CD8-positive, alpha-beta memory T cell (primary cell): ENCODE measurements at regions not wholly inside any gene's neighbourhood (a gene's known extent, or its start where the extent isn't known, plus 50 kb on each side); places are given as distances from the start of the nearest gene placed in this dataset.
"Not testable (repeated sequence)": the region's sequence is repeated elsewhere in the genome, so short reads cannot be mapped to it uniquely, and the experiment has no call there.

Experiments
- CTCF ChIA-PET: fragments of 350-600 bp; sonication (Branson Sonifier 250); formaldehyde crosslinking; loops from one replicate; lab custom pipeline; 2021; ENCODE audit warnings: antibody characterized with exemption; lab: Charles Lee
- POLR2A ChIA-PET: fragments of 350-600 bp; sonication (Branson Sonifier 250); formaldehyde crosslinking; loops from one replicate; lab custom pipeline; 2021; ENCODE audit warnings: antibody characterized with exemption; lab: Charles Lee
- DNase-seq, 5 donors: peaks; one replicate each; pipeline versions ENCODE4 v3.0.0 to v3.0.0-alpha.2; 2020 to 2022; ENCODE audit warnings: mixed read lengths in 1 of 5
- H3K27ac ChIP-seq: one replicate; pipeline ENCODE4 v1.7.0; 2013; ENCODE audit warnings: low read depth, mild to moderate bottlenecking, low read length, moderate library complexity
- H3K27me3 ChIP-seq: 2 replicates; pipeline ENCODE4 v1.7.0; 2013; ENCODE audit warnings: low read length, mild to moderate bottlenecking; ENCODE audit not compliant: insufficient read depth, poor library complexity, severe bottlenecking
- H3K36me3 ChIP-seq: 2 replicates; pipeline ENCODE4 v1.7.0; 2013; ENCODE audit warnings: mild to moderate bottlenecking, low read length, moderate library complexity; ENCODE audit not compliant: insufficient read depth
- H3K4me1 ChIP-seq: 2 replicates; pipeline ENCODE4 v1.7.0; 2013; ENCODE audit warnings: mild to moderate bottlenecking, low read length, moderate library complexity; ENCODE audit not compliant: insufficient read depth
- H3K4me3 ChIP-seq: 2 replicates; pipeline ENCODE4 v1.7.0; 2013; ENCODE audit warnings: mild to moderate bottlenecking, low read length
- H3K9me3 ChIP-seq: 2 replicates; pipeline ENCODE4 v1.7.0; 2013; ENCODE audit warnings: mild to moderate bottlenecking, low read length
- H3K27ac Mint-ChIP-seq, 8 donors: one replicate each; pipeline ENCODE4 v1.8.0; 2020 to 2021; ENCODE audit warnings: mixed read lengths in 8 of 8, mild to moderate bottlenecking in 6 of 8, inconsistent platforms in 3 of 8, moderate library complexity in 3 of 8
- H3K27me3 Mint-ChIP-seq, 2 donors: one replicate each; pipeline ENCODE4 v1.8.0; 2020 to 2021; ENCODE audit warnings: mixed read lengths in 2 of 2, mild to moderate bottlenecking in 1 of 2, moderate library complexity in 1 of 2
- H3K36me3 Mint-ChIP-seq, 3 donors: one replicate each; pipeline ENCODE4 v1.8.0; 2020 to 2021; ENCODE audit warnings: mixed read lengths in 3 of 3, inconsistent platforms in 1 of 3, mild to moderate bottlenecking in 1 of 3
- H3K4me1 Mint-ChIP-seq, 3 donors: one replicate each; pipeline ENCODE4 v1.8.0; 2020 to 2021; ENCODE audit warnings: mixed read lengths in 3 of 3, inconsistent platforms in 1 of 3, mild to moderate bottlenecking in 1 of 3
- H3K4me3 Mint-ChIP-seq, 7 donors: one replicate each; pipeline ENCODE4 v1.8.0; 2020 to 2021; ENCODE audit warnings: mixed read lengths in 7 of 7, mild to moderate bottlenecking in 6 of 7, moderate library complexity in 4 of 7, inconsistent platforms in 2 of 7
- H3K9me3 Mint-ChIP-seq, 5 donors: one replicate each; pipeline ENCODE4 v1.8.0; 2020 to 2022; ENCODE audit warnings: mixed read lengths in 5 of 5, mild to moderate bottlenecking in 3 of 5, moderate library complexity in 2 of 5, inconsistent platforms in 1 of 5

GRCh38 chr12:47307680-47308399, 228.1 kb upstream of the AMIGO2 start:
- CTCF ChIA-PET = interaction anchor here (0.7 to 3.2 kb wide), 11 partner anchors 10 to 275 kb away, joined by 3 to 31 read pairs (median 7); partner anchors contain the start of genes AMIGO2 and PCED1B
- peak in 3 of 5 donors; percentile 56 to 72 (median 57) for DNase-seq
- Mint-ChIP-seq H3K9me3 (peaks cover 0 to 6% (median 0%) of the 10 kb centered on the region in 5 donors), H3K4me3 (peak overlapping the region; percentile 29 to 92 (median 86)), H3K4me1 (peaks cover 36 to 48% (median 41%) of the 10 kb centered on the region in 3 donors), H3K27me3 (no peaks in the 10 kb centered on the region), H3K27ac (peak overlapping the region; percentile 62 to 93 (median 90)), H3K36me3 (peaks cover 0 to 22% (median 5%) of the 10 kb centered on the region in 3 donors)
- no peak overlapping the region for H3K27ac ChIP-seq
- H3K9me3 ChIP-seq = no peaks in the 10 kb centered on the region
- H3K4me3 ChIP-seq = peak overlapping the region; percentile 67
- POLR2A ChIA-PET = interaction anchor here (0.6 to 2.1 kb wide), 6 partner anchors 31 to 229 kb away, joined by 3 to 10 read pairs (median 4); partner anchors contain the start of genes AMIGO2 and PCED1B
- no peaks in the 10 kb centered on the region for H3K36me3 ChIP-seq
- no peaks in the 10 kb centered on the region for H3K27me3 ChIP-seq
- H3K4me1 ChIP-seq = peaks cover 14% of the 10 kb centered on the region

- H3K36me3 Mint-ChIP-seq = peaks cover 0 to 23% (median 5%) of the 10 kb centered on the region in 3 donors
- H3K4me1 Mint-ChIP-seq = peaks cover 37 to 50% (median 43%) of the 10 kb centered on the region in 3 donors
These were observed 227.3 kb upstream of the AMIGO2 start for GRCh38 chr12:47306773-47307679.

GRCh38 chr12:47306130-47306529, 226.4 kb upstream of the AMIGO2 start:
- H3K4me1 Mint-ChIP-seq = peaks cover 40 to 55% (median 46%) of the 10 kb centered on the region in 3 donors
- no peak overlapping the region for H3K4me3 Mint-ChIP-seq
- no peaks in the 10 kb centered on the region for H3K27me3 Mint-ChIP-seq
- no peak for DNase-seq
- H3K27ac ChIP-seq = no peak overlapping the region
- peaks cover 11% of the 10 kb centered on the region for H3K4me1 ChIP-seq
- no peaks in the 10 kb centered on the region for H3K27me3 ChIP-seq
- H3K36me3 ChIP-seq = no peaks in the 10 kb centered on the region
- no peaks in the 10 kb centered on the region for H3K9me3 ChIP-seq
- H3K4me3 ChIP-seq = no peak overlapping the region
- CTCF ChIA-PET = interaction anchor here (0.6 to 3.2 kb wide), 13 partner anchors 22 to 276 kb away, joined by 3 to 31 read pairs (median 5); partner anchors contain the start of genes AMIGO2 and PCED1B
- no peak overlapping the region for H3K27ac Mint-ChIP-seq
- H3K9me3 Mint-ChIP-seq = peaks cover 0 to 6% (median 0%) of the 10 kb centered on the region in 5 donors
- POLR2A ChIA-PET = interaction anchor here (0.7 to 2.1 kb wide), 6 partner anchors 29 to 226 kb away, joined by 3 to 10 read pairs (median 4); partner anchors contain the start of genes AMIGO2 and PCED1B
- H3K36me3 Mint-ChIP-seq = peaks cover 0 to 23% (median 2%) of the 10 kb centered on the region in 3 donors

More at GRCh38 chr12:47306773-47307679, 227.3 kb upstream of the AMIGO2 start:
- not testable (repeated sequence) for H3K9me3 ChIP-seq, H3K27ac ChIP-seq, H3K9me3 Mint-ChIP-seq, H3K27me3 Mint-ChIP-seq, H3K27me3 ChIP-seq, H3K36me3 ChIP-seq
- POLR2A ChIA-PET = interaction anchor here (0.6 to 2.1 kb wide), 10 partner anchors 11 to 229 kb away, joined by 3 to 10 read pairs (median 4); partner anchors contain the start of genes AMIGO2 and PCED1B
- peak in 4 of 5 donors; percentile 14 to 59 (median 31) for DNase-seq
- CTCF ChIA-PET = interaction anchor here (0.6 to 3.2 kb wide), 20 partner anchors 9 to 277 kb away, joined by 3 to 31 read pairs (median 4); partner anchors contain the start of genes AMIGO2 and PCED1B
- Histone ChIP-seq H3K4me1 (peaks cover 11% of the 10 kb centered on the region), H3K4me3 (peak overlapping the region; percentile 67)
- H3K27ac Mint-ChIP-seq = peak overlapping the region; percentile 62 to 93 (median 90)
- peak overlapping the region; percentile 29 to 92 (median 86) for H3K4me3 Mint-ChIP-seq

- H3K9me3 Mint-ChIP-seq = peaks cover 0 to 6% (median 0%) of the 10 kb centered on the region in 5 donors
- H3K27ac Mint-ChIP-seq = peak overlapping the region in 1 of 8 donors; percentile 8
- Histone ChIP-seq H3K4me1 (peaks cover 11% of the 10 kb centered on the region), H3K27me3 (no peaks in the 10 kb centered on the region), H3K36me3 (no peaks in the 10 kb centered on the region), H3K9me3 (no peaks in the 10 kb centered on the region), H3K27ac (no peak overlapping the region), H3K4me3 (no peak overlapping the region)
- peaks cover 40 to 55% (median 46%) of the 10 kb centered on the region in 3 donors for H3K4me1 Mint-ChIP-seq
- no peak overlapping the region for H3K4me3 Mint-ChIP-seq
- POLR2A ChIA-PET = no interaction called here
- peaks cover 0 to 23% (median 2%) of the 10 kb centered on the region in 3 donors for H3K36me3 Mint-ChIP-seq
- no peaks in the 10 kb centered on the region for H3K27me3 Mint-ChIP-seq
- no peak for DNase-seq
- CTCF ChIA-PET = interaction anchor here (1.0 to 3.2 kb wide), 3 partner anchors 91 to 273 kb away, joined by 4 to 16 read pairs (median 7); no protein-coding TSS in a partner anchor
These were observed 225.7 kb upstream of the AMIGO2 start for GRCh38 chr12:47305464-47305863.

- Mint-ChIP-seq H3K27me3 (no peaks in the 10 kb centered on the region), H3K36me3 (peaks cover 0 to 32% (median 2%) of the 10 kb centered on the region in 3 donors), H3K9me3 (peaks cover 0 to 8% (median under 1%) of the 10 kb centered on the region in 5 donors), H3K27ac (peak overlapping the region in 2 of 8 donors; percentile 47 to 59), H3K4me1 (peaks cover 51 to 61% (median 54%) of the 10 kb centered on the region in 3 donors), H3K4me3 (no peak overlapping the region)
- Histone ChIP-seq H3K4me1 (peaks cover 22% of the 10 kb centered on the region), H3K4me3 (no peak overlapping the region), H3K27me3 (no peaks in the 10 kb centered on the region), H3K27ac (no peak overlapping the region), H3K36me3 (no peaks in the 10 kb centered on the region), H3K9me3 (no peaks in the 10 kb centered on the region)
- POLR2A ChIA-PET = interaction anchor here (0.6 kb wide), 1 partner anchor 403 kb away, joined by 7 read pairs; no protein-coding TSS in a partner anchor
- DNase-seq = no peak
- CTCF ChIA-PET = interaction anchor here (2.1 kb wide), 1 partner anchor 93 kb away, joined by 7 read pairs; no protein-coding TSS in a partner anchor
These were observed 224.3 kb upstream of the AMIGO2 start for GRCh38 chr12:47303995-47304560.

GRCh38 chr12:47303207-47303606, 223.4 kb upstream of the AMIGO2 start:
- no peaks in the 10 kb centered on the region for H3K36me3 ChIP-seq
- H3K4me3 ChIP-seq = no peak overlapping the region
- Mint-ChIP-seq H3K27ac (no peak overlapping the region), H3K4me3 (no peak overlapping the region), H3K27me3 (no peaks in the 10 kb centered on the region), H3K9me3 (peaks cover 0 to 14% (median 2%) of the 10 kb centered on the region in 5 donors), H3K36me3 (peaks cover 1 to 35% (median 2%) of the 10 kb centered on the region in 3 donors), H3K4me1 (peaks cover 56 to 63% (median 58%) of the 10 kb centered on the region in 3 donors)
- DNase-seq = no peak
- CTCF ChIA-PET = interaction anchor here (1.8 to 2.9 kb wide), 2 partner anchors 19 to 94 kb away, joined by 7 to 12 read pairs; no protein-coding TSS in a partner anchor
- no peaks in the 10 kb centered on the region for H3K9me3 ChIP-seq
- no peak overlapping the region for H3K27ac ChIP-seq
- H3K27me3 ChIP-seq = no peaks in the 10 kb centered on the region
- H3K4me1 ChIP-seq = peaks cover 31% of the 10 kb centered on the region
- POLR2A ChIA-PET = interaction anchor here (1.2 kb wide), 1 partner anchor 224 kb away, joined by 3 read pairs; the partner anchor contains the start of genes AMIGO2 and PCED1B
